GM21576 (cell line): ENCODE measurements at regions not wholly inside any gene's neighbourhood (a gene's known extent, or its start where the extent isn't known, plus 50 kb on each side); places are given as distances from the start of the nearest gene placed in this dataset.

Source experiments
- ATAC-seq: cut with Tn5 transposase; IDR thresholded peaks from one replicate; pipeline ENCODE4 v1.9.1; 2021; ENCODE audit warnings: mild to moderate bottlenecking, moderate library complexity; ENCODE audit not compliant: unreplicated experiment

- no peak for ATAC-seq
Measured at GRCh38 chr20:12414446-12415274, 497.0 kb downstream of the BTBD3 start.

- ATAC-seq, result no peak
Measured at GRCh38 chr20:12416281-12416680, 498.6 kb downstream of the BTBD3 start.

DNA sequence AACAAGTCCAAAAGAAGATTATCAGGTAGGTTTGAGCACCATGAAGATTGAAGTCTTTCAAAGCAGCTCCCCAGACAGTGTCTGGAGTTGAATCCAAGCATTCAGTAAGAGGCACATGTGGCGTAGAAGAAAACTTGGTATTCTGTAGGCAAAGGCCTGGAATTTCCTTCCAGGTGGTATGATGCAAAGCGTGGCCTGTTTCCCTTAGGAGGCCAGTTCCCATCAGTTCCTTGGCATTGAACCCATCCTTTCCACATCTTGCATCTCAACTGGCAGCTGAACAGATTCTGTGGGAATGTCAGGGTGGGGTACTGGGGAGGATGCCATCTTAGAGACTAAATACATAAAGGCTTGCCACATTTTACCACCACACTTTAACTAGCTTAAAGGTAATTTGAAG lies 516.0 kb downstream of the BTBD3 start:
- no peak for ATAC-seq

DNA sequence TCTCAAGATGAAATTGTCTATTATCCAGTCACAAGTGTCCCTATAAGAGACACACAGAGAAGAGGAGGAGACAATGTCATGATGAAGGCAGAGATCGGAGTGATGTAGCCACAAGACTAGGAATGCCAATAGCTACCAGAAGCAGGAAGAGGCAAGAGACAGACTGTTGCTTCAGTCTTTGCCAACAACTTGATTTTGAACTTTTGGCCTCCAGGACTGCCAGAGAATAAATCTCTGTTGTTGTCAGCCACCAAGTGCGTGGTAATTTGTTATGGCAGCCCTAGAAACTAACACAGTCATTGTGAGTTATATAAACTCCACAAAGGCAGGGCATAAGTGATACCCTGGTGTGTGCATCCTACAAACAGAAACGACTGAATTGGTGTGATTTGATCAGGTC lies 517.0 kb downstream of the BTBD3 start:
- no peak for ATAC-seq

- no peak for ATAC-seq
Measured at GRCh38 chr20:12435268-12435667, 517.6 kb downstream of the BTBD3 start.

- ATAC-seq, result no peak
Measured at GRCh38 chr20:12453711-12454110, 536.0 kb downstream of the BTBD3 start.

DNA sequence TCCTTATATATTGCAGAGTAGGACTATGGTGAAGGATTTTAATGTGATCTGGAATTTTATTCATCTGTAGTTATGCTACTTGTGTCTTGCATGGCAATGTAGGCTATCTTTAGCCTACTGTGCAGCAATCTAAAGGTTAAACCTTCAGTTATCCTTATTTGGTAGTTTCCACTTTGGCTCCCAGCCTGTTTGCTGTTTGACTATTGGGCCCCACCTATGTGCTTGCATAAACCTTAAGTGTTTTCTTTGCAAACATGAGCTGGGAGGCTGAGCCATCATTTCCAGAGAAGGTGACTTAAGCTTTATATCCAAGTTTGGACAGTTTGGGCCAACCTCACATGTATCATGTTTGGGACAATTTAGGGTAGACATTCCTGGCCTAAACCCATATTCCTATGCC lies 537.5 kb downstream of the BTBD3 start:
- no peak for ATAC-seq

- no peak for ATAC-seq
Measured at GRCh38 chr20:12458241-12458640, 540.5 kb downstream of the BTBD3 start.

GRCh38 chr20:12464036-12464435 lies 544.7 kb upstream of the SPTLC3 start:
- ATAC-seq, result no peak

DNA sequence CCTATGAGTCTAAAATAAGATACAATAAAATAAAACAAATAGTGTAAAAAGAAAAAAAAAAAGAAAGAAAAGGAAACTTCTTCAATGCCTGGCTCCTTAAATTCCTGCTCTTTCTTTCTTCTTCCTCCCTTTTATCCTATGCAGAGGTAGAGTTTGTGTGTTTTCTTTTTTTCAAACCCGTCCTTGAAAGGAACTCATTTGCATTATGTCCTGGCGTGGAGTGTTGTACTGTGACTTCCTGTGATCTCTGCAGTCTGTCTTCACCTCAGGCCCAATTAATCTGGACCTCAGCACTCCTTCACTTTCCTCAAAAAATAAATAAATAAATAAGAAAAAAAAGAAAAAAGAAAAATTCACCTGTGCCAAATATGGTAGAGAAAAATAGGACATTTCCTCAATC lies 541.9 kb upstream of the SPTLC3 start:
- ATAC-seq, result no peak

- no peak for ATAC-seq
Measured at GRCh38 chr20:12467758-12468157, 541.0 kb upstream of the SPTLC3 start.

- no peak for ATAC-seq
Measured at GRCh38 chr20:12482661-12483060, 526.1 kb upstream of the SPTLC3 start.

- no peak for ATAC-seq
Measured at GRCh38 chr20:12502443-12502842, 506.3 kb upstream of the SPTLC3 start.

DNA sequence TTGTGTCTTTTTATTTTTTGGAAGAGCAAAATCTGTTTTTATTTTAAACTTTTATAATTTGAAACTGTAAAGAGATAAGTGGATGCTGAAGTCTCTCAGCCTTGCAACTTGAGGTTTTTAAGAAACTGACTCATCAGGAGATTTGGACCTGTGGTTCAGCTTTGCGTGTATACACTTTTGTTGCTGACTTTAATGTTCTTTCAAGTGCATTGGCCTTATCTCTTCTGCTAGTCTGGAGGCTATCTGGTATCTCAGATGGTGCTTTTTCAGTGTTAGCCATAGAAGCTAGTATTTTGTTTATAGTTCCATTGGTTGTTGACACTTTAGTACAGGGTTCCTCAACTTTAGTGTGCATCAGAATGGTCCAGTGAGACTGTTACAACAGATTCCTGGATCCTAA lies 504.0 kb upstream of the SPTLC3 start:
- ATAC-seq, result no peak

DNA sequence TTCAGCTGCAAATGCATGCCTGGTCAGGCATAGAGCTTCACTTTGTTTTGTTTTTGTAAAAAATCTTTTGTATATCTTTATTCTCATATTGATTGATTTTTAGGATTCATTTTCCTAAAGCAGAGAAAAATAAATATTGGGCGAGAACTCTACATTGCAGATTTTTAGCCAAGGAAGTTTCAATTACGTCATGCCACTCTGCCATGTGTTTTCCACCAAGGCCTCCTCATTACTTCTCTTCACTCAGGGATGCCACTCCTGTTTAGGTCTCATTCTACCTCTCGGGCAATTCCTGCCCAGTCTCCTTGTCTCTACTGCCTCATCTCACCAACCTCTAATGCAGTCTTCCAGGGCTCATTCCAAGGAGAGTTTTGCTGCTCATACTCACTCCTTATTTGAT lies 497.3 kb upstream of the SPTLC3 start:
- ATAC-seq, result no peak

GRCh38 chr20:12512755-12513154 lies 496.0 kb upstream of the SPTLC3 start:
- no peak for ATAC-seq

- no peak for ATAC-seq
Measured at GRCh38 chr20:12528104-12528503, 480.7 kb upstream of the SPTLC3 start.

DNA sequence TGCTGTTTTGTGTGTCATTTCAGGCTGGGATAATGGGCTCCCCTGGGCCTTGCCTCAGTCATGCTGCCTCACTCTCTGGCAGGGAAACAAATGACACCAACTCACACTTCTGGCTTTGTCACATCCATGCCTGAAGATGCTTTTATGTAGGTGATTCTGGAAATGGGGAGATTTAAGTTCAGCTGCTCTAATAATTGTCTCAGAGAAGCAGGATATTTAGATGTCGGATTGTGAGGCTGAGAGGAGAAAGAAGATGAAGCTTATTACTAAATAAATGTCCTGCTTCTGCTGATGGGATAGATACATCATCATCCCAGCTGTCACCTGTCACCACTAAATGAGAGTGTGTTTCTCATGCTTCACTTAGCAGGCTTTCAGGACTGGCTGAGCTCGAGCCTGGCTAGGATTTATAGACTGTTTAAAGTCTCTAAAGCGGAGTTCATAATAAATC lies 480.2 kb upstream of the SPTLC3 start:
- ATAC-seq, result no peak

GRCh38 chr20:12531626-12532025 lies 477.1 kb upstream of the SPTLC3 start:
- no peak for ATAC-seq

DNA sequence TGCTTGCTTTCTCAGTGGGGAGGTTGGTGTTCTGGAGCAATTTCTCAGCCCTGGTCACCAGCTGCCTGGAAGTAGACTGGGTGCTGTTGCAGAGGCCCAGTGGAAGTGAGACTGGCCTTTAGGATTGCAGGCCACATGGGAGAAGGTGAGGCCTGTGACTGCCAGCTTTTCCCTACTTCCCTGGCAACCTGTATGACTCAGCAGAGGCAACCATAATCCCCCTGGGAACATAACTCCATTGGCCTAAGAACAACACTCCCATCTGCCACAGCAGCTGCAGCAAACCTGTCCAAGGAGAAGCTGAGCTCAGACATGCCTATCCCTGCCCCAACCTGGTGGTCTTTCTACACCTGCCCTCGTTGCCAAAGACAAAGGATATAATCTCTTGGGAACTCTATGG lies 473.5 kb upstream of the SPTLC3 start:
- ATAC-seq, result no peak

GRCh38 chr20:12535770-12536169 lies 473.0 kb upstream of the SPTLC3 start:
- no peak for ATAC-seq

DNA sequence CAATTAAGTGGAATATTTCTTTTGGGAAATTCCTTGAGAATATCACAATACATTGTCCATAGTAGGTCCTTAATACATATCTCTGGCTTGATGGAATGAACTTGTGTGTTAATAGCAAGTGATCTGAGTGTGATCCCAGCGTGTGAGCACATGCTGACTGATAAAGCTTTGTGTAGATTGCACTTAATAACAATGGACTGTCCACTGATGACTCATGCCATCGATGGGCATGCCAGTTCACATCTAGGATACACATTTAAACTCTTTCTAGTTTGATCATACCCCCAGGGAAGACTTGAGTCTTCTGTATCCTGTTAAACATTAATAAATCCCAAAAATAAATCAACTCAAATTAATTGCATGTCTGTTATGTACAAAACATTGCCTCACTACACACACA lies 454.3 kb upstream of the SPTLC3 start:
- no peak for ATAC-seq

DNA sequence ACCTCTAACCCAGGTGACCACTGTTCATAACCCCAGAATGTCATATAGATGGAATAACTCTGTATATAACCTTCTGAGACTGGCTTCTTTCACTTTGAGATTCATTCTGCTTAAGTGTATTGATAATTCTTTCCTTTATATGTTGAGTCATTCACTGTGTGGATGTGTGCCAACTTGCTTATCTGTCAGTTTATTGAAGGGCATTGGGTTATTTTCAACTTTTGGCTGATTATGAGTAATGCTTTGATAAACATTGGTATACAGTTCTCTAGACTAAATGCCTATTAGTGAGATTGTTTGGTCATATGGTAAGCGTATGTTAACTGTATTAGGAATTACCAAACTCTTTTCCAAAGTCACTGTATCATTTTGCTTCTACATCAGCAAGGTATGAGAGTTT lies 453.4 kb upstream of the SPTLC3 start:
- ATAC-seq, result no peak
